GM18867 (cell line): ENCODE measurements at regions not wholly inside any gene's neighbourhood (a gene's known extent, or its start where the extent isn't known, plus 50 kb on each side); places are given as distances from the start of the nearest gene placed in this dataset.
"Not testable (repeated sequence)": the region's sequence is repeated elsewhere in the genome, so short reads cannot be mapped to it uniquely, and the experiment has no call there.

Source experiments
- ATAC-seq: cut with Tn5 transposase; IDR thresholded peaks from one replicate; pipeline ENCODE4 v1.9.1; 2021; ENCODE audit warnings: mild to moderate bottlenecking, moderate library complexity; ENCODE audit not compliant: unreplicated experiment

DNA sequence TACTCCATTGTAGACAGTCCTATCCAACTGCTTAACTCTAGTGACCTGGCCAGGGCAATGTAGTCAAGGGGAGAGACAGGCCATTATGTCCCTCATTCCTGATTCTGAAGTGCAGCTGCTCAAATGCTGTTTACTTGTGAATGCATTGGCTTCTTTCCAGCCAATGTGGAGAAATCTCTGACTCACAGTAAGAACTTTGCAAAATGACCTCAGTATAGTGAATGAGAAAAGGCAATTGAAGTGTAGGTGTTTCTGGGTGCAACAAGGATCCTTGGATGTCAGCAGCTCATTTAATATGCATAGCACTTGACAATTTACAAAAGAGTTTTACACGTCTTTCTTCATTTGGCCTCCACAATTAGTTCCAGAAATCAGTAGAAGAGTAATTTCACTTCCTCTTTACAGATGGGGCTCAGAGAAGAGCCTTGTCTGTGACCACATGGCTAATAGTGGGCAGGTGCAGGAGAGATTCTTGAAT lies 367.2 kb downstream of the OSTF1 start:
- peak; percentile 99 for ATAC-seq

DNA sequence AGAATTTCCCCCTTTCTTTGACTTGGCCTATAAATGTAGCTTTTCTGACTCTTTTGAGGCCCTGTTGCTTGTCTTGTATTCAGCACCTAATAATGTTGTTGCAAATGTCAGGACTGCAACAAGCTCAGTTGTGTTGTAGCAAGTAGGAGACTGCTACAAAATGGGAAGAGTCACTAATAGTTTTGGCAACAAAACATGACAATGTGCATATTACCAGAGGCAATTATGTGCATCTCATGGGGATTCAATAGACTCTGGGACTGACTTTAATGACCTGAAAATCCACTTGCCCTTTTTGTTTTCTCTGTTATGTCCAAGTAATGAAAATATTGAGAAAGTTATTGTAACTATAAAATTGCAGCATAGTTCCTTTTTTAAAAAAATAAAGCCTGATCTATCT lies 368.4 kb downstream of the OSTF1 start:
- ATAC-seq: no peak

DNA sequence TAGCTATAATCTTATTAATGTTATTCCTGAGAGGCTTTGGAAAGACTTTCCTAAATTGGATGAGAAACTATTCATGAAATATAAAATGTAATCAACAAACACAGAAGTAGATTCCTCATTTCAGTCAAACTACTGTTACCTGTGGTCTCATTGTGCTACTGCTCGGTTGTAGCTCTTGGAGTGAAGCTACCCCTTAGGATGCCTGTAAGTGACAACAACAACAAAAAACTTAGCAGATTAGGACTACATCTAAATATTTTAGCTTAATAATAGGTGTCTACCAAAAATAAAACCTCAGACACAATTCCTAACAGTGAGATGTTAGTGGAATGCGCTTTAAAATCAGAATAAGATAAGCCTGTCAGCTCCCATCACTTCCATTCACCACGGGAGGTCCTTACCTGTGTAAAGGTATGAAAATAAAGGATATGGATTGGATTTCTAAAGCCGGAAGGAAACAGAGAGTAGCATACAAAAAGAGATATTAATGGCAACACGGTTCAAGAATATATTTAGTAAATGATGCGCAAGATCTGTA lies 369.2 kb downstream of the OSTF1 start:
- ATAC-seq: no peak

DNA sequence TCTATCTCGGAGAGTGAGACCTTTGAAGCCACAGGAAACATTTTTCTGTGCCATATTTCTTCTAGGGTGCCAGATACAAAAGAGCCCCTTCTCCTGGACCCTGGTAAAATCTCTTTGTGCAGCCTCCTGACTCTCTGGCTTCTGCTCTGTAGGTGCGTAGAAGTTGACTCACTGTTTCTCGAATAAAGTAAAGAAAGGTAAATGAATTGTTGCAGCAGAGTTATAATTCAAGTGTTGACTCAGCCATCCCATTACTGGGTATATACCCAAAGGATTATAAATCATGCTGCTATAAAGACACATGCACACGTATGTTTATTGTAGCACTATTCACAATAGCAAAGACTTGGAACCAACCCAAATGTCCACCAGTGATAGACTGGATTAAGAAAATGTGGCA lies 371.0 kb downstream of the OSTF1 start:
- ATAC-seq: not testable (repeated sequence)

DNA sequence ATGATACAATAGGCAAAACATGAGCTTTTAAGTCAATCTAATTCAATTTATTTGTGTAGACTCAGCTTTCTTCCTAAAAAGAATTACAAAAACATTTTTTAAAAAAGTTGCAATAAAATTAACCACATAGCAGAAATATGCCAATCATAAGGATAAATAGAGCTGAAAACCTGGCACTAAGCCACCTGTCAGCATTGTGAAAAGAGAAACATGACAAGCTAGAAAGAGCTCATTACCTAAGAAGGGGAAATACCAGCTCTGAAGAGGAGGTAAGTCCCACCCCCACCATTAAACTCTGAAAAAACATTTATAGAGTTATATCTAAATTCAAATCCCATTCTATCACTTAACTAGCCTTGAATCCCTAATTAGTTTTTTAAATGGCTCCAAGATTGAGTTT lies 372.9 kb downstream of the OSTF1 start:
- ATAC-seq: no peak

DNA sequence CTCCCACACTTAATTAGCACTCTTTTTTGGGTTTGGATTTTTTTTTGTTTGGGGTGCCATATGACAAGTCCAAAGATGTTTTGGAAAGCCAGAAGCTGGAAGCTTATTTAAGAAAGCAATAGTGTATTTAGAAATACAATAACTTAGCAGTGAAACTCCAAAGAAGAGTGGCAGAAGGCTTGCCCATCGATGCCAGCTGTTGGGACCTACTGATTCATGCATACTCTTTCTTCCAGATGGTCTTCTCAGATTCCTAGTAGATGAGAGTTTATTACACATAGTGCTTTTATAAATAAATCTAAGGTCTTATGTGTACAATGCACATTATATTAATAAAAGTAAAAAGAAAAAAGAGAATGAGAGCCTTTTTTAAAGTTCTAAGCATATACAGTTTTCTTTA lies 374.6 kb downstream of the OSTF1 start:
- ATAC-seq: no peak

DNA sequence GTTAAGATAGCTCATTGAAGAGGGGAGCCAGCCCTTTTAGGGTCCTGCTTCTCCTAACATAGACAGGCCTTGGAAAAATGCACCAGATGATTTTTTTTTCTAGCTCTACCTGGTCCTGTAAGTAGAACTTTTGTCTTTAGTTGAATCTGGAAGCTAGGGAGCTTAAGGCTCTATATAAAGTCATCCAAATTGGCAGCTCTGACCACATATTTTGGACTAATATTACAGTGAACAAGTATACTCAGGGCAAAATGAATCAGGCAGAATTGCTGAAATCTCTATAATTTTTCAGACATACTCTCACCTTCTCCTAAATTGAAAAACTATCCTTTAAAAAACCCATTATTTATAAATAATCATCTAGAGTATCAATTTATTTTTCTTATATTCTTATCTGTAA lies 375.6 kb downstream of the OSTF1 start:
- no peak for ATAC-seq

DNA sequence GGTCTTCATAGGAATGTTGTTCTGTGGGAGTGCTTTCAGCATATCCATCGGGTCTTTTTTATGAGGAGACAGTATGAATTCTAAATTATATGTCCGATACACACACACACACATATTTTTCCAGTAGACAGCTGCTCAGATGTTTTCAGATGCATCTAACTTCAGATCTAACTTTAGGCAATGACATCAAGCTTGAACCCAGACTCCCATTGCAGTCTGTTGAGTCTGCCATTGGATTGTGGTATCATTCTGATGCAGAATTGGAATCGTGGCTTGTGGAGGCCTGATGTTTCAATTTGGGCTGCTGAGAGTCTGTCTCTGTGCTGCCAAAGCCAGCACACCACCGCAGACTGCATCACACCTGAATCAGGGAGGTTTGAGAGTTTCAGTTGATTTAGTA lies 376.4 kb downstream of the OSTF1 start:
- no peak for ATAC-seq

DNA sequence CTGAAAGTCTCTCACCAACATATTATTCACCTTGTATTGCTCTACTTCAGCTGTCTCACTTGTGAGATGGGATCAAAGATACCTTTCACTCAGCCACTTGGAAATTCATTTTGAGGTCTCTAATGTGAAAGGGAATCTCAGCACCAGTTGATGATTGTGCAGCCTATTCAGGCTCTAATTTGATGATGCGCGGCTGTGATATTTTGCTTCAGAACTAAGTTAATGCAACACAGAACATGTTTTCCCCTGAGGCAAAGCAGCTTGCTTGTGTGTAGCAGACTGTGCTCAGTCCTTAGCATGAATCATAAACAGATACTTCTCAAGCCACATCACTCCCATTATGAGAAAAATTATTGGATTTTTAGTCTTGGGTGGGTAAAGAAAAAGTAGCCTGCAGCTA lies 378.8 kb downstream of the OSTF1 start:
- ATAC-seq: no peak

DNA sequence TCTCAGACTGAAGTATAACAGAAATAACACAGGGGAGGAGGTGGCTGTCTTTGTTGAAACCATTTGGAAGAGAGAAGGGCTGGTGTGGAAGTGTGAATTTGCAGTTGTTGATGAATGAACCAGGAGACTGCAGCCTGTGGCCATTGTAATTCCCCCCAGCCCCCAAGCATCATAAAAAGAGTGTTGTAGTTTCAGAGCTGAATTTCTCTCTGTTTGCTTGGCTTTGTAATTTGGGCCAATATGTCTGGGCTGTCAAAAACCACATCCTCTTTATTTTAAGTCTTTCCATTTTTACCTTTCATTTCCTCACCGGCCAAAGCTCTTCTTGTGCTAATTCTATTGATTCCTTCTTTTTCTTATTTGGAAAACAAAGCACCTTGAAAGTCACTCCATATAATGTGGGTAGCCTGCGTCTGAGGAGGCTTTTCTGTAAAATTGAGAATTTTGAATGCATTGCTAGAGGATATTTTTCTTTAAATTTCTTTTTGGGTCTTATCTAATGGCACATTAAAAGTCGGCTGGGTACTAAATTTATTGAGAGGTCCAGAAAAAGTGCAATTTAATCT lies 383.3 kb downstream of the OSTF1 start:
- ATAC-seq: no peak

DNA sequence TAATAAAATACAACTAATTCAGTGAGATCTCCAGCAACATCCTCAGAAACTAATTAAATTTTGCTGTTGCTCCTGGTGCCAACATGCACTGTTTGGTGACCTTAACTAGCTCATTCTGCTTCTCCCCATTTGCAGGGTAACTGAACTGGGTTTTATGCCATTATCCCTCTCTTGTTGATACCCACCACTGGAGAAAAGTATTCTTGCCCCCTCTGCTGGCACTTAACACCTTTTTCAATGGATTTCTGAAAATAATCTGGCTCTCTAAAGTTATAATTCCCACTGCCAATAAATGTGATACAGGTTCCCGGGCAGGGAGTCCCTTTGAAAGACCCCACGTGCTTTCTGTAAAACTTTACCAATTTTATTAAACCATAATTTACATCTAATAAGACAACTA lies 394.3 kb downstream of the OSTF1 start:
- no peak for ATAC-seq

DNA sequence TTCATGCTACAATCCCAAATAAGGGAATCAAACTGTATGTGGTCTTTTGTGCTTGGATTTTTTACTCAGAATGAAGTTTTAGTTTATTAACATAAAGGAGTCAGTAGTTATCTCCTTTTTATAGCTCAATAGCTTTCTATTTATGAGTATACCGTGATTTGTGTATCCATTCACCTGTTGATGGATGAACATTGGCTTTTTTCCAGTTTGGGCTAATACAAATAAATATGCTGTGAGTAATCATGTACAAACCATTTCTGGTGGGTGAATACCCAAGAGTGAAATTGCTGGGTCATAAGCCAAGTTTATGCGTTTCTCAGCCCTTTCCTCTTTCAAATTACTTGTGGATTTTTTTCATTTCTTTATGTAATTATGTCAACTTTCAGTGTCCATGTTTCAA lies 395.3 kb downstream of the OSTF1 start:
- ATAC-seq: no peak

DNA sequence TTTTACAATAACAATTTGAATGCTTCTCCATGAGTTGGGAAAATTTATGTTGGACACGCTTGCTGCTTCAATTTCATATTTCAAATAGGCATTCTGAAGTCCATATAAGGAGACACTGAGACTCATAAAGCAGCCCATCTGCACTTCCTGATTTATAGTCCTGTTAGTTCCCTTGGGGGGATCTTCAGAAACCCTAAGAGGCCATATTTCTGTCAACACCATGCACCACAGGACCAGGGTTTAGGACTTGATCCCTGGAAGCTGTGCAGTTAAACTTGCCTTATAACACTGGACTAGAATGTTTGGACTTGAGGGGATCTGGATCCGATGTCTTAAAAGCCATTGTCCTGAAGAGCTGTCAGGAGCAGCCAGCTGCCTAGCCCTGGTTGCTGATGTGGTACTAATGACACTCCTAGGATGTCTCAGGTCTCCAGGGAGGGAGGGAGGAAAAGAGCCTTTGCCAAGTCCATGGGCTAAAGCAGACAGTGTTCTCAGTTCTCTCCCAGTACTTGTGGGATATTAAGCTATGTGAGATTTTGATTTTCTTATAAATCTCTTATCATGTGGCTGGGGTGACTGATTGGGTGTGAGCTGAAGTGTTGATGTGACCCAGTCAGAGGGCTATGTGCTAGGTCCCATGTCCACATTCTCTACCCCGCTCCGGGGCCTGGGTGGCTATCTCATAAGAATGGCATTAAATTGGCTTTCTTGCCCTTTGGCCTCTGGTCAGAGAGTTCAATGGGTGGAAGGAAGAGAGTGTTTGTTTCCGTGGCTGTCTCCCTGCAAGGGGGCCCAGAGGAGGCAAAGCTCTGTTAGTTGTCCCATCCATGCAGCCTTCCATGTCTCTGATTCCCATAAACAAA lies 399.8 kb downstream of the OSTF1 start:
- no peak for ATAC-seq

DNA sequence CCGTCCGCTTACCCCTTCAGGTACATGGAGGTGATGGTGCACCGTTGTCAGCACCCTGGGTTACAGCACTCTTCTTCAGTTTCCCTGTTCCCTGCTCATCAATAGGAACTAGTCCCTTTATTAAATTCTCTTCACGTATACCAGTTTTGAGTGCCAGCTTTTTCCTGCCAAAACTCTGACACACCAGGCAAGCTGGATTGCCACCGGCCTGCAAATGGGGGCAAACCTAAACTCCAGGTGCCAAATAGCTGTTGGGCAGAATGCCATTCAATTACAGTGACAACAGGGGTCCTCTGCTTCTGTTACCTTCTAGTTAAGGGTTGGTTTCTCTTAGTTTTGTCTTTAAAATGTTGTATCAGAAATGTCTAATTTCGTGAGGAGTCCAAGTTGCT lies 400.4 kb downstream of the OSTF1 start:
- no peak for ATAC-seq

DNA sequence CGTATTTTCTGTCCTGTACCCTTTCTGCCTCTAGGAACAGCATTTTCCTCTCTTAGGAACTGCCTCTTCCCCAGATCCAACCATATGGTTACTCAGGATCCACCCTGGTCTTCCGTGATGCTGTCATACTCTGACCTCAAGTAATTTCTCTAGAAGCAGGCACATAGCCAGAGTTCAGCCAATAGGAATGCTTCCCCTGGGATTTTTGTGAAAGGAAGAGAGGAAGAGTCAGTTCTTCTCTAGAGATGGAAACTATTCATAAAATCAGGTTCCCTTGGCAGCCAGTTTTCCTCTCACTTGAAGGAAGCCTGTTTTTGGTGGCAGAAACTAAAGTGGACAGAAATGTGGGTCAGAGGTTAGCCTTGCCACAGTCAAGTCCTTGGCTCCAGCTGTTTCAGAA lies 400.1 kb upstream of the PCSK5 start:
- ATAC-seq: no peak

DNA sequence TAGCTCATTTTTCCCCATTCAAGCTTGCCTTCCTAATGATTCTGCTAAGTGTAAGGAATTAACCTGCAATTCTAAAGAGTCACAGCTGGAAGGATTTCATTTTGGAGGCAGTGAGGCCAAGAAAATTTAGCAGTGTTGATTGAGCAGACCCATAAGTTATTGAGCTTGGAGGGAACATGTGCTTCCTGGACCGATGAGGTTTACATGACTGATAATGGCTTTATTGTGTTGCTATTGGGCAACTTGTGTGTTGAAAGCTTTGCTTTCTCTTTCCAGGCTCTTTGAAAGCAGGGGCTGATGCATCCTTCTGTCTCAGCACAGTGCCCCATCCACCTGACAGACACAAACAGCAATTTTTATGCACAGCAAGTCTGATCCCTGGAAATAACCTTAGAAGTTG lies 398.9 kb upstream of the PCSK5 start:
- ATAC-seq: no peak

DNA sequence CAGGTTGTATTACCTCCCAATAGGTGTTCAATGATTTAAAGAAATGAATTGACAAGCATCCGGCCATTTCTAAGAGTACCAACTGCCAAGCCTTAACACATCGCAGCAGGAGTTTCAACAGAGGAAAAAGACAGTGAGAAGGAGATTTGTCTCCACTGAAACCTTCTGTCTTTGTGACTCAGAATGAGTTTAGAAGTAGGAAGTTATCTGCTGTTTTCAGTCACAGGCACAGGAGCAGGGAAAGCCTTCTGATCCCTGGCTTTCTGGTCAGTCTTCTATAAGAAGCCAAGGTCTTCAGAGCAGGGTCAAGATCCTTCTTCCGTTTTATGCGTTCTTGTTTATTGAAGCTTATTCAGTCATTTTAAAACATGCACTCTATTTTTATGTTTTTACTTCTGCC lies 390.7 kb upstream of the PCSK5 start:
- no peak for ATAC-seq

DNA sequence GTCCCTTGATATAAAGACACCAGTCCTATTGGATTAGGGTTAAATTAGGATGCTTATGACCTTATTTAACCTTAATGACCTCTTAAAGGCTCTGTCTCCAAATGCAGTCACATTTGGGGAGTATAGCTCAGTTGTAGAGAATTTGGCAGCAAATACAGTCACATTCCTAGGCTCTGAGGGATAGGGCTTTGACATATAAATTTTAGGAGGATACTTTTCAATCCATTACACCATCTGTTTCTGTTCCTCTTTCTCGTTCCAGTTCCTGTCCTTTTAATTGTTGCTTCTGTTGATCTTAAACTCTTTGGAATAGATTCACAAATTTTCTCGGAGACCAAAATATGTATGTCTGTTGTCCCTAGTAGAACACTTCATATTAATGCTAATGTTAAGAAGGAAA lies 390.0 kb upstream of the PCSK5 start:
- ATAC-seq: no peak

DNA sequence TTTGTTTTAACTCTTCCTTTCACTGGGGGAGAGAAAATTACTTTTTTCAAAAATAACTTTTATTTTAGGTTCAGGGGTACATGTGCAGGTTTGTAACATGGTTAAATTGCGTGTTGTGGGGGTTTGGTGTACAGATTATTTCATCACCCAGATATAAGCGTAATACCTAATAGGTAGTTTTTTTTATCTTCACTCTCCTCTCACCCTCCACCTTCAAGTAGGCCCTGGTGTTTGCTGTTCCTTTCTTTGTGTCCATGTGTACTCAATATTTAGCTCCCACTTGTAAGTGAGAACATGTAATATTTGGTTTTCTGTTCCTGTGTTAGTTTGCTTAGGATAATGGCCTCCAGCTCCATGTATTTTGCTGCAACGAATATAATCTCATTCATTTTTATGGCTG lies 389.5 kb upstream of the PCSK5 start:
- not testable (repeated sequence) for ATAC-seq

DNA sequence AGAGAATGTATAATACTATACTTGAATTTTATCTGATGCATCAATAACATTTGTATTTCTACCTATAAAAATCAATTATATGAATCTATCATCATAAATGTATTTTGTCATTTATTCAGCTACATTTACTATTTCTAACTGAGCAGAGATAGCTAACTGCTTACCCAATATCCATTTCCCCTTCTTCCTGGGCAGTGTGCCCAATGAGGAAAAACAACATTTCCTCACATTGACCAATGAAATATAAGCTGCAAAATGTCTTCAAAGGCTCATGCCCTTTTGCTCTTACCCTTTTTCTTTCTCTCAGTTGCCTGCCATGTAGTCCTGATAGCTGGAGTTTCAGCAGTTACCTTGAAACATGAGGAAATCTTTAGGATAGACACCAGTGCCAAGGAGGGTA lies 385.8 kb upstream of the PCSK5 start:
- ATAC-seq: no peak

DNA sequence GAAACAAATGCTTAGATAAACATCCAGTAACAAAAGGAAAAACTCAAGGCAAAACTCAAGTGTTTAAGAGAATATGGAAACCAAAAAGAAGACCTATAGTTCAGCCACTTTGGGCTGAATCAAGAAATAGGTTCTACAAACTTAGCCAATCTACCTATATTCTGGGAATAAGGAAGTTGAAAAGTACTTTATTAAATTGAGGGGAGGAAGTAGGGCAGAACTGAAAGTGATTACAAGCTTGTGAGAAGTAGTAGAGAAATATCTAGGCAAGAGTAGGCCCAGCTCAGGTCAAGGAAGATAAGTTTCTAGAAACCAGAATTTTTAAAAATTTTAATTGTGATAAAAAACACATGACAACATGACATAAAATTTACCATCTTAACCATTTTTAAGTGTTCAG lies 384.8 kb upstream of the PCSK5 start:
- ATAC-seq: no peak

DNA sequence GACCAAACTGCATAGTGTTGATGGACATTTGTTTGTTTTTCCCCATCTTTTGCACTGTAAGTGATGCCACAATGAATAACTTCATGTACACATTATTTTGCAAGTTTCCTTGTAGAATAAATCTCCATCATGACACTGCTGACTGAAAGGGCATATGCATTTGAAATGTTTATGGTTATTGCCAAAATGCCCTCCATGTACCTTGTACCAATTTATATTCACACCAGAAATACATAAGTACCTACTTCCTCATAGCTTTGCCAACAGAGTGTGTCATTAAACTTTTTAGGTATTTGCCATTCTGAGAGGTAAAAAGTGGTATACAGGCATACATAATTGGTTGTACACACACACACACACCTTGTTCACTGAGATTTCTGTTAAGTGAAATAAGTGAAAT lies 361.0 kb upstream of the PCSK5 start:
- ATAC-seq: no peak
